ENCODE measurements at regions not wholly inside any gene's neighbourhood (a gene's known extent, or its start where the extent isn't known, plus 50 kb on each side); places are given as distances from the start of the nearest gene placed in this dataset.

GRCh38 chr2:15832030-15832709, 108.2 kb upstream of the MYCN start:
- no peak for TF ChIP-seq POLR2A (IDR thresholded peaks at IDR 0.05)
- TF ChIP-seq CTCF (IDR thresholded peaks at IDR 0.05): no peak

All from Peyer's patch (tissue), 4 donors.